ENCODE measurements at regions not wholly inside any gene's neighbourhood (a gene's known extent, or its start where the extent isn't known, plus 50 kb on each side); places are given as distances from the start of the nearest gene placed in this dataset.

DNA sequence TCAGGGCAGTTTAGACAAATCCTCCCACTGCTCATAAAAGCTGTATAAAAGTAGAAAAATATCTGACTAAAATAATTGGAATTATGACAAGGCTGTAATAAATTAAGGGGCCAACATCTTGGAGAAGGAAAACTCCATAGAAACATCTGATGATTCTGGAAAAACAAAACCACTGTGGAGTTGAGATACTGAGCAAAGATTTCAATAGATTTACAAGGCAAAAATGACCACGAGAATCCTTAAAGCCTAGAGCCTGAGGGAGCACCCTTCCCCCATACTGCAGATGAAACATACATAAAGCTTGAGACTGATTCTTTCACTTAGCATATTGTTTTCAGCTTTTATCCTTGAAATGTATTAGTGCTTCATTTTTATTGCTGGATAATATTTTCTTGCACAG is 286.4 kb upstream of the MMADHC start:
- TF ChIP-seq, protein P1, sequence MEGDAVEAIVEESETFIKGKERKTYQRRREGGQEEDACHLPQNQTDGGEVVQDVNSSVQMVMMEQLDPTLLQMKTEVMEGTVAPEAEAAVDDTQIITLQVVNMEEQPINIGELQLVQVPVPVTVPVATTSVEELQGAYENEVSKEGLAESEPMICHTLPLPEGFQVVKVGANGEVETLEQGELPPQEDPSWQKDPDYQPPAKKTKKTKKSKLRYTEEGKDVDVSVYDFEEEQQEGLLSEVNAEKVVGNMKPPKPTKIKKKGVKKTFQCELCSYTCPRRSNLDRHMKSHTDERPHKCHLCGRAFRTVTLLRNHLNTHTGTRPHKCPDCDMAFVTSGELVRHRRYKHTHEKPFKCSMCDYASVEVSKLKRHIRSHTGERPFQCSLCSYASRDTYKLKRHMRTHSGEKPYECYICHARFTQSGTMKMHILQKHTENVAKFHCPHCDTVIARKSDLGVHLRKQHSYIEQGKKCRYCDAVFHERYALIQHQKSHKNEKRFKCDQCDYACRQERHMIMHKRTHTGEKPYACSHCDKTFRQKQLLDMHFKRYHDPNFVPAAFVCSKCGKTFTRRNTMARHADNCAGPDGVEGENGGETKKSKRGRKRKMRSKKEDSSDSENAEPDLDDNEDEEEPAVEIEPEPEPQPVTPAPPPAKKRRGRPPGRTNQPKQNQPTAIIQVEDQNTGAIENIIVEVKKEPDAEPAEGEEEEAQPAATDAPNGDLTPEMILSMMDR (IDR thresholded peaks at IDR 0.05), result no peak
- no peak for TF ChIP-seq EP300 (IDR thresholded peaks at IDR 0.05)
- no peak for TF ChIP-seq POLR2AphosphoS5 (IDR thresholded peaks at IDR 0.05)
- TF ChIP-seq POLR2A (IDR thresholded peaks at IDR 0.05), result no peak
- no peaks in the 10 kb centered on the region for H3K9me3 ChIP-seq
- 53% methylated on average over 1 of the region's 1 CpG for WGBS
- H3K4me1 ChIP-seq, result peaks cover 3% of the 10 kb centered on the region
- H3K36me3 ChIP-seq, result no peaks in the 10 kb centered on the region
- H3K27me3 ChIP-seq, result no peaks in the 10 kb centered on the region
- DNase-seq (ENCODE audit: low spot score in 2 of 2), result no peak
- H3K27ac ChIP-seq, result no peak overlapping the region
- no peak overlapping the region for H3K4me3 ChIP-seq

DNA sequence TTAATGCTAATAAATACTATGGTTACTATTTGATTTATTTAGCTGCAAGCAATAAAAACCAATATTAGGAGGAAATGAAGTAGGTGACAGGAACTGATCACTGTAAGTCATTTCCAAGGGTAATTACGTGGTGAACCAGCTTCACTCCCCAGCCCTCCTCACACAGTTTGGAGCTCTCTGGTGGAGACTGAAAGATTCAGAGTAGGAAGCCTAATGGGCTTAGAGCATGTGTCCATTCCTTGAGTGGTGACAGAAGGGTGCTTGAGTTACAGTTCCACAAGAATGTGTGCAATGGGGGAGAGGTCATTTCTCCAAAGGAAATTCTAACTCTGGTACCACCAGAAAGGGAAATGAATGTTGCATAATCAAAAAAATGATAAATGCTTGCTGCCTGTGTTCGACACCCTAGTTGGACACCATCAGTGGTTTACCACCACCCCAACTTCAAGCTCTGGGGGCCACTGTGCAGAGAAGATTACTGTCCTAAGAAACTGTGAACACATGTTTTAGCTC is 285.1 kb upstream of the MMADHC start:
- Histone ChIP-seq H3K27ac (no peak overlapping the region), H3K4me1 (no peaks in the 10 kb centered on the region), H3K27me3 (no peaks in the 10 kb centered on the region), H3K36me3 (no peaks in the 10 kb centered on the region), H3K4me3 (no peak overlapping the region), H3K9me3 (no peaks in the 10 kb centered on the region)
- TF ChIP-seq POLR2A (IDR thresholded peaks at IDR 0.05), result no peak
- TF ChIP-seq, protein P1 (IDR thresholded peaks at IDR 0.05), result no peak
- TF ChIP-seq EP300 (IDR thresholded peaks at IDR 0.05), result no peak
- no peak for TF ChIP-seq POLR2AphosphoS5 (IDR thresholded peaks at IDR 0.05)
- no peak for DNase-seq (ENCODE audit: low spot score in 2 of 2)
- WGBS, result 63% methylated on average over 2 of the region's 2 CpGs

DNA sequence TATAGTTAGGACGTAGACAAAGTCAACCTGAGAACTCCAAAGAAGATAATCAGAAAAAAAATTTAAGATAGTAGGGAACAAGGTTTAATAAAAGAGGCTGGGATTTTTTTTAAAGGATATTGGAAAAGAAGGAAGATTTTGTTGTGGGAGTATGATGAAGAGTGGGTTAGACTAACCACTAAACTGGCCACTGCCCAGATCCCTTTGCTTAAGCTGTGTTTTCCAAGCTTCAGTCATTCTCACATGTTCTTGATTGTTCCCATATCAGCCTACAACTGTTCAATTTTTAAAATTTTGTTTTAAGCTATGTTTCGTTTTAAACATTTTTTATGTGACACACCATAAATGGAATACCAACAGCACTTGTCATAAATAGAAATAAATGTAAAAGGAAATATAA is 284.5 kb upstream of the MMADHC start:
- whole genome bisulfite sequencing, result 28% methylated on average over 2 of the region's 2 CpGs
- TF ChIP-seq POLR2AphosphoS5 (IDR thresholded peaks at IDR 0.05) (no peak), POLR2A (IDR thresholded peaks at IDR 0.05) (no peak), EP300 (IDR thresholded peaks at IDR 0.05) (no peak)
- TF ChIP-seq, protein P1 (IDR thresholded peaks at IDR 0.05), result no peak

DNA sequence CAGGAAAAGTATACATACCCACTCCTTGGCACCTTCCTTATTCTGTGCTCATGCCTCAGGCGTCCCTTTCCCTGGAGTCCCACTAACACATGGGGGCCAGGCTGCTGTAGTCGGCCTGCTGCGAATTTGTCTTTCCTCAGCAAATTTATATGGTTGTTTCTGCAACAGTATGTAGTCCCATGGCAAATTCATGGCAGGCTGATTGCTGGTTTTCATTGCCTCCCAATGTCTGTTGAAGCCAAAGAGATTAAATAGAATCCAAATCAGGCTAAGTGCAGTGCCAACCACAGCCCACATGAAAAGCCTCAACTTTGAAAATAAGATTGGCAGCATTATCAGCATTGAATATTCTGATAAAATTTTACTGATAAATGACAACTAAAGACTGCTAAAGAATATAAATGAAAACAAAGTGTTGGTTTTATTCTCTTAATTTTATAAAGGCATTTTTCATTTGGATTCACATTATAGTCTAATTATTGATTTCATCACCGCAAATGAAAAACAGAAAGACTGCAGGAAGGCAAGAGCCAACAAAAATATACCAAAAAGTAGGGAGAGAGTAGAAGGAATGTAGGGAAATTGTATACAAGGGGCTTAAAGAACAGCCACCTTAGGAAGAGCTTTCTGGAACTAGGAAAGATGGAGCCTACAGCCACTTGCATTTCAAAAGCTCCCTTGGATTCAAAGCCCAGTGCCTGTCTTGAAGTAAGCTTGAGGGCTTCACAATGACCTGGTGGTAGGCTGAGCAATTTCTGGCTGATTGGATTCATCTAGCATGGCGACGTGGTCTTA is 283.7 kb upstream of the MMADHC start:
- no peak for DNase-seq (ENCODE audit: low spot score in 2 of 2)
- Histone ChIP-seq H3K27me3 (no peaks in the 10 kb centered on the region), H3K9me3 (no peaks in the 10 kb centered on the region), H3K27ac (no peak overlapping the region), H3K4me1 (no peaks in the 10 kb centered on the region), H3K4me3 (no peak overlapping the region), H3K36me3 (no peaks in the 10 kb centered on the region)
- TF ChIP-seq, protein P1 (IDR thresholded peaks at IDR 0.05), result no peak
- TF ChIP-seq POLR2AphosphoS5 (IDR thresholded peaks at IDR 0.05) (no peak), POLR2A (IDR thresholded peaks at IDR 0.05) (no peak), EP300 (IDR thresholded peaks at IDR 0.05) (no peak)
- 66% methylated on average over 6 of the region's 6 CpGs for WGBS

More for the DNA sequence above, 284.5 kb upstream of the MMADHC start:
- Histone ChIP-seq H3K9me3 (no peaks in the 10 kb centered on the region), H3K4me3 (no peak overlapping the region), H3K27me3 (no peaks in the 10 kb centered on the region), H3K36me3 (no peaks in the 10 kb centered on the region), H3K4me1 (no peaks in the 10 kb centered on the region), H3K27ac (no peak overlapping the region)
- no peak for DNase-seq (ENCODE audit: low spot score in 2 of 2)

DNA sequence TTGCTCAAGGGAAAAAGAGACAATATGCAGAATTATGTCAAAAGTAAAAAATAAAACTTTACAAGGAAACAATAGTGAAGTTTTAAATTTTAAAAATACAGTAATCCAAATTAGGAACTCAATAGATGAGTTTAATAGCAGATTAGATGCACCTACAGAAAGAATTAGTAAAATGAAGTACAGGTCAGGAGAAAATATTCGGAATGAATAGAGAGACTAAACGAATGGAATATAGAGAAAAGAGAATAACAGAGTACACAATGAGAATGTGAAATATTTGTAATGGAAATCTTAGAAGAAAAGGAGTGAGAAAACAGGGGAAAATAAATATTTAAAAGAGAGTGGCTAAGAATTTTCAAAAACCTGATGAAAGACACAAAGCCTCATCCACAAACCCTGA is 275.7 kb upstream of the MMADHC start:
- 89% methylated on average over 2 of the region's 2 CpGs for WGBS
- TF ChIP-seq, protein P1 (IDR thresholded peaks at IDR 0.05), result no peak
- no peak for DNase-seq (ENCODE audit: low spot score in 2 of 2)

More for the DNA sequence above, 275.7 kb upstream of the MMADHC start:
- no peak overlapping the region for H3K27ac ChIP-seq
- no peaks in the 10 kb centered on the region for H3K9me3 ChIP-seq
- peaks cover 8% of the 10 kb centered on the region for H3K4me1 ChIP-seq
- no peaks in the 10 kb centered on the region for H3K27me3 ChIP-seq
- H3K36me3 ChIP-seq, result no peaks in the 10 kb centered on the region
- H3K4me3 ChIP-seq, result no peak overlapping the region

All from suprapubic skin (tissue), 4 donors.